HepG2 (cell line): ENCODE measurements at regions not wholly inside any gene's neighbourhood (a gene's known extent, or its start where the extent isn't known, plus 50 kb on each side); places are given as distances from the start of the nearest gene placed in this dataset.

ENCODE experiments used
- BCL3 ChIP-seq: sonication (generic); formaldehyde crosslinking; IDR thresholded peaks from 2 replicates; pipeline ENCODE4 v1.5.1; 2020; ENCODE audit warnings: mild to moderate bottlenecking, missing genetic modification reagents, moderate library complexity
- CENPT ChIP-seq: sonication (generic); formaldehyde crosslinking; IDR thresholded peaks from 2 replicates; pipeline ENCODE4 v1.8.0; 2022; ENCODE audit warnings: low read depth, mild to moderate bottlenecking, moderate library complexity, missing genetic modification reagents
- ELF4 ChIP-seq: sonication (generic); formaldehyde crosslinking; IDR thresholded peaks from 2 replicates; pipeline ENCODE4 v1.5.0; 2020; ENCODE audit warnings: missing genetic modification reagents, mild to moderate bottlenecking, moderate library complexity, borderline replicate concordance
- HOXD1 ChIP-seq: sonication (generic); formaldehyde crosslinking; IDR thresholded peaks from 2 replicates; pipeline ENCODE4 v1.5.0; 2020; ENCODE audit warnings: missing genetic modification reagents
- MAFF ChIP-seq: IDR thresholded peaks from 2 replicates; pipeline ENCODE4 v1.6.1; 2011; ENCODE audit warnings: low read depth, low read length, improper control_type of control experiment
- MBD4 ChIP-seq: IDR thresholded peaks from 2 replicates; pipeline ENCODE4 v1.6.1; 2012; ENCODE audit warnings: low read length, inconsistent platforms, borderline replicate concordance
- MTA1 ChIP-seq: sonication (generic); formaldehyde crosslinking; IDR thresholded peaks from 2 replicates; pipeline ENCODE4 v1.4.0; 2020; ENCODE audit warnings: missing genetic modification reagents, mild to moderate bottlenecking, borderline replicate concordance
- MTERF4 ChIP-seq: sonication (generic); formaldehyde crosslinking; IDR thresholded peaks from 2 replicates; pipeline ENCODE4 v1.8.0; 2023; ENCODE audit warnings: mild to moderate bottlenecking, missing genetic modification reagents
- MZF1 ChIP-seq: sonication (generic); formaldehyde crosslinking; IDR thresholded peaks from 2 replicates; pipeline ENCODE4 v1.8.1; 2023; ENCODE audit warnings: mild to moderate bottlenecking, missing genetic modification reagents, borderline replicate concordance
- PAXIP1 ChIP-seq: sonication (generic); formaldehyde crosslinking; conservative IDR thresholded peaks from 2 replicates; pipeline ENCODE4 v1.4.0; 2020; ENCODE audit warnings: mild to moderate bottlenecking, missing genetic modification reagents, moderate library complexity
- RFX1 ChIP-seq: fragments of 450-650 bp; IDR thresholded peaks from 2 replicates; pipeline ENCODE4 v1.6.1; 2017
- SIX4 ChIP-seq: sonication (generic); formaldehyde crosslinking; IDR thresholded peaks from 2 replicates; pipeline ENCODE4 v1.4.0; 2020; ENCODE audit warnings: missing genetic modification reagents
- SYNCRIP ChIP-seq: fragments of 200-400 bp; formaldehyde crosslinking; IDR thresholded peaks from 2 replicates; pipeline ENCODE4 v1.6.1; 2018; ENCODE audit warnings: mild to moderate bottlenecking, low read depth, low read length; ENCODE audit not compliant: insufficient read depth
- ZNF383 ChIP-seq: sonication (generic); formaldehyde crosslinking; IDR thresholded peaks from 2 replicates; pipeline ENCODE4 v1.4.0; 2020; ENCODE audit warnings: missing genetic modification reagents, mild to moderate bottlenecking, borderline replicate concordance
- ZNF441 ChIP-seq: sonication (generic); formaldehyde crosslinking; IDR thresholded peaks from 2 replicates; pipeline ENCODE4 v1.7.0; 2021; ENCODE audit warnings: missing genetic modification reagents, borderline replicate concordance
- ZNF513 ChIP-seq: sonication (generic); formaldehyde crosslinking; conservative IDR thresholded peaks from 2 replicates; pipeline ENCODE4 v1.5.0; 2020; ENCODE audit warnings: missing genetic modification reagents
- ZNF605 ChIP-seq: sonication (generic); formaldehyde crosslinking; IDR thresholded peaks from 2 replicates; pipeline ENCODE4 v1.8.0; 2022; ENCODE audit warnings: mild to moderate bottlenecking, missing genetic modification reagents

- TF ChIP-seq SIX4 (CRISPR knock-in tag) (no peak; the same call in 1 of the 2 replicates), MAFF (no peak), RFX1 (no peak), ZNF605 (CRISPR knock-in tag) (peak; percentile 38; the same call in 1 of the 2 replicates), MBD4 (no peak), SYNCRIP (no peak), HOXD1 (CRISPR knock-in tag) (no peak), ZNF383 (CRISPR knock-in tag) (no peak), MTA1 (no peak), ELF4 (no peak), MZF1 (CRISPR knock-in tag) (no peak), ZNF513 (CRISPR knock-in tag) (0 out of 2 replicates have a peak, but pooled peaks have one; percentile 67), PAXIP1 (CRISPR knock-in tag) (no peak), CENPT (0 out of 2 replicates have a peak, but pooled peaks have one; percentile 67), MTERF4 (no peak), ZNF441 (CRISPR knock-in tag) (no peak), BCL3 (CRISPR knock-in tag) (no peak)
Measured at GRCh38 chr20:50456452-50457324, 53.5 kb upstream of the PTPN1 start (continued).
